H1 (cell line): ENCODE measurements at regions not wholly inside any gene's neighbourhood (a gene's known extent, or its start where the extent isn't known, plus 50 kb on each side); places are given as distances from the start of the nearest gene placed in this dataset.

ENCODE experiments used
- CTCF ChIA-PET: fragments of 300-600 bp; sonication (Branson Sonifier 250); formaldehyde crosslinking; loops from one replicate; lab custom pipeline; 2021; ENCODE audit not compliant: partially characterized antibody; lab: Charles Lee
- POLR2A ChIA-PET: fragments of 300-600 bp; sonication (Branson Sonifier 250); formaldehyde crosslinking; loops from one replicate; lab custom pipeline; 2021; ENCODE audit warnings: inconsistent platforms; ENCODE audit not compliant: partially characterized antibody; lab: Charles Lee
- DNase-seq, 2 experiments: peaks; one replicate each; pipeline versions ENCODE4 v3.0.0 to v3.0.0-alpha.2; 2010 to 2022; ENCODE audit warnings: low spot score in 2 of 2, low read depth in 1 of 2, mixed read lengths in 1 of 2
- FAIRE-seq: peaks from 2 replicates; lab custom pipeline; 2011; peaks lifted over from hg19 to GRCh38; lab: Jason Lieb, UNC
- H2AFZ ChIP-seq: 2 replicates; pipeline ENCODE4 v1.8.1; 2012; ENCODE audit warnings: low read length, inconsistent platforms
- H2AK5ac ChIP-seq: 2 replicates; pipeline ENCODE4 v1.6.1; 2013; ENCODE audit warnings: low read depth, low read length
- H2BK120ac ChIP-seq: replicated peaks from 2 replicates; pipeline ENCODE3; 2013; ENCODE audit warnings: low read depth, low read length, inconsistent platforms
- H2BK12ac ChIP-seq: 2 replicates; pipeline ENCODE4 v1.6.1; 2013; ENCODE audit warnings: low read depth, low read length
- H2BK15ac ChIP-seq: 2 replicates; pipeline ENCODE4 v1.6.1; 2013; ENCODE audit warnings: low read length
- H2BK20ac ChIP-seq: 2 replicates; pipeline ENCODE4 v1.6.1; 2013; ENCODE audit warnings: low read length
- H2BK5ac ChIP-seq: 2 replicates; pipeline ENCODE4 v1.6.1; 2013; ENCODE audit warnings: low read depth, low read length
- H3K14ac ChIP-seq: 2 replicates; pipeline ENCODE4 v1.6.1; 2013; ENCODE audit warnings: inconsistent platforms; ENCODE audit not compliant: insufficient read length
- H3K18ac ChIP-seq: 2 replicates; pipeline ENCODE4 v1.6.1; 2013; ENCODE audit warnings: low read length; ENCODE audit errors: extremely low read depth
- H3K23ac ChIP-seq: 2 replicates; pipeline ENCODE4 v1.6.1; 2013; ENCODE audit warnings: inconsistent platforms; ENCODE audit not compliant: insufficient read length
- H3K23me2 ChIP-seq: 2 replicates; pipeline ENCODE4 v1.6.1; 2013; ENCODE audit warnings: low read depth, low read length
- H3K27ac ChIP-seq: 2 replicates; pipeline ENCODE4 v1.6.1; 2011; ENCODE audit warnings: low read depth, low read length, inconsistent platforms
- H3K27me3 ChIP-seq, 4 experiments: replicated peaks in 1 of 4; 1 replicate in 1 of 4; 2 replicates in 3 of 4; pipeline versions ENCODE4 v1.6.1 to v1.8.1; 2011 to 2013; ENCODE audit warnings: low read length in 3 of 4, mild to moderate bottlenecking in 3 of 4, inconsistent platforms in 2 of 4, mixed read lengths in 2 of 4, moderate library complexity in 1 of 4; ENCODE audit not compliant: control insufficient read depth in 3 of 4, insufficient read depth in 3 of 4; ENCODE audit errors: extremely low read depth in 1 of 4
- H3K36me3 ChIP-seq, 4 experiments: 2 replicates each; pipeline versions ENCODE4 v1.6.1 to v1.8.1; 2011 to 2013; ENCODE audit warnings: mild to moderate bottlenecking in 4 of 4, low read length in 3 of 4, moderate library complexity in 2 of 4, control low read depth in 1 of 4, inconsistent platforms in 1 of 4; ENCODE audit not compliant: insufficient read depth in 4 of 4, control insufficient read depth in 2 of 4
- H3K4ac ChIP-seq: replicated peaks from 2 replicates; pipeline ENCODE3; 2013; ENCODE audit warnings: low read length, low read depth, mixed read lengths, inconsistent platforms; ENCODE audit not compliant: insufficient read length
- H3K4me1 ChIP-seq, 4 experiments: replicated peaks in 1 of 4; 1 replicate in 1 of 4; 2 replicates in 3 of 4; pipeline versions ENCODE4 v1.6.1 to v1.8.1; 2011 to 2013; ENCODE audit warnings: low read length in 3 of 4, inconsistent platforms in 2 of 4, mixed read lengths in 1 of 4; ENCODE audit not compliant: insufficient read depth in 4 of 4, control insufficient read depth in 3 of 4
- H3K4me2 ChIP-seq, 2 experiments: 2 replicates each; pipeline versions ENCODE4 v1.6.1 to v1.8.1; 2011 to 2013; ENCODE audit warnings: low read depth in 2 of 2, low read length in 2 of 2, control low read depth in 1 of 2, inconsistent platforms in 1 of 2, mild to moderate bottlenecking in 1 of 2; ENCODE audit not compliant: insufficient read depth in 1 of 2
- H3K4me3 ChIP-seq, 4 experiments: fragments of 200-600, 300-600 bp in 1 of 4; sonication (generic), shearing (Covaris generic), sonication (Bioruptor Twin) in 1 of 4; 2 replicates each; pipeline versions ENCODE4 v1.5.1 to v1.8.1; 2011 to 2016; ENCODE audit warnings: low read length in 4 of 4, low read depth in 3 of 4, control low read depth in 2 of 4, inconsistent platforms in 2 of 4, mild to moderate bottlenecking in 2 of 4, mixed read lengths in 1 of 4, moderate library complexity in 1 of 4; ENCODE audit not compliant: insufficient read depth in 2 of 4; ENCODE audit errors: extremely low read depth in 1 of 4
- H3K56ac ChIP-seq: replicated peaks from 2 replicates; pipeline ENCODE3; 2013; ENCODE audit warnings: low read depth, mild to moderate bottlenecking, mixed read lengths, low read length, inconsistent platforms; ENCODE audit not compliant: insufficient read length
- H3K79me1 ChIP-seq: 2 replicates; pipeline ENCODE4 v1.6.1; 2013; ENCODE audit warnings: low read depth, low read length, control low read depth
- H3K79me2 ChIP-seq, 2 experiments: 2 replicates each; pipeline versions ENCODE4 v1.6.1 to v1.8.1; 2012 to 2013; ENCODE audit warnings: low read length in 2 of 2, mild to moderate bottlenecking in 2 of 2, inconsistent platforms in 1 of 2; ENCODE audit not compliant: insufficient read depth in 2 of 2, control insufficient read depth in 1 of 2
- H3K9ac ChIP-seq, 4 experiments: replicated peaks in 1 of 4; 1 replicate in 1 of 4; 2 replicates in 3 of 4; pipeline versions ENCODE4 v1.6.1 to v1.8.1; 2011 to 2013; ENCODE audit warnings: low read depth in 3 of 4, low read length in 3 of 4, control low read depth in 2 of 4, mild to moderate bottlenecking in 2 of 4, moderate library complexity in 2 of 4, inconsistent platforms in 1 of 4; ENCODE audit errors: extremely low read depth in 1 of 4
- H3K9me3 ChIP-seq, 2 experiments: 2 replicates each; pipeline versions ENCODE4 v1.6.1 to v1.8.1; 2012 to 2013; ENCODE audit warnings: mild to moderate bottlenecking in 2 of 2, moderate library complexity in 2 of 2, control low read depth in 1 of 2, inconsistent platforms in 1 of 2, low read depth in 1 of 2, low read length in 1 of 2, mixed read lengths in 1 of 2; ENCODE audit not compliant: insufficient read depth in 2 of 2
- H4K20me1 ChIP-seq, 2 experiments: replicated peaks in 1 of 2; 2 replicates each; pipeline versions ENCODE3 to v1.8.1; 2011 to 2013; ENCODE audit warnings: inconsistent platforms in 2 of 2, low read length in 2 of 2, mild to moderate bottlenecking in 1 of 2; ENCODE audit not compliant: insufficient read depth in 2 of 2, control insufficient read depth in 1 of 2
- H4K5ac ChIP-seq: 2 replicates; pipeline ENCODE4 v1.6.1; 2013; ENCODE audit warnings: low read length, low read depth, mixed read lengths, inconsistent platforms; ENCODE audit not compliant: insufficient read length
- H4K8ac ChIP-seq: 2 replicates; pipeline ENCODE4 v1.8.0; 2013; ENCODE audit warnings: mild to moderate bottlenecking, moderate library complexity, low read length, inconsistent platforms; ENCODE audit not compliant: insufficient read depth; ENCODE audit errors: extremely low read depth
- H4K91ac ChIP-seq: replicated peaks from 2 replicates; pipeline ENCODE3; 2013; ENCODE audit warnings: low read length, mixed read lengths, inconsistent platforms; ENCODE audit not compliant: insufficient read length
- EGR1 ChIP-seq: IDR thresholded peaks from 2 replicates; pipeline ENCODE4 v1.6.1; 2011; ENCODE audit warnings: low read depth, low read length, borderline replicate concordance
- EZH2 ChIP-seq: fragments of 200-600 bp; sonication (generic); IDR thresholded peaks from 2 replicates; pipeline ENCODE4 v1.7.1; 2012; ENCODE audit warnings: low read depth, mild to moderate bottlenecking, moderate library complexity, low read length, inconsistent platforms; ENCODE audit not compliant: severe bottlenecking
- POU5F1 ChIP-seq: IDR thresholded peaks from 2 replicates; pipeline ENCODE4 v1.6.1; 2011; ENCODE audit warnings: low read depth, mild to moderate bottlenecking, low read length, moderate library complexity
- SP2 ChIP-seq: IDR thresholded peaks from 2 replicates; pipeline ENCODE4 v1.6.1; 2012; ENCODE audit warnings: mild to moderate bottlenecking, low read length, inconsistent platforms
- SRF ChIP-seq: IDR thresholded peaks from 2 replicates; pipeline ENCODE4 v1.6.1; 2011; ENCODE audit warnings: mild to moderate bottlenecking, low read depth, low read length, moderate library complexity
- SUZ12 ChIP-seq: fragments of 200-600 bp; sonication (generic); IDR thresholded peaks from 2 replicates; pipeline ENCODE4 v1.6.1; 2012; ENCODE audit warnings: mild to moderate bottlenecking, inconsistent platforms, low read length, moderate library complexity, mixed read lengths
- TAF7 ChIP-seq: optimal IDR thresholded peaks from 2 replicates; pipeline ENCODE3; 2011; ENCODE audit warnings: low read depth, mild to moderate bottlenecking, inconsistent platforms, low read length, moderate library complexity, borderline replicate concordance
- WGBS, 2 experiments: shearing (Covaris generic) in 1 of 2; methylation state at CpG; one replicate each; pipeline versions ENCODE4 v1.1.6 to v1.1.7; 2013 to 2015; ENCODE audit warnings: low lambda C conversion rate in 2 of 2, mixed read lengths in 2 of 2, inconsistent platforms in 1 of 2, low coverage in 1 of 2, missing lambda C conversion rate in 1 of 2; ENCODE audit not compliant: insufficient replicate concordance in 2 of 2, insufficient coverage in 1 of 2, insufficient read length in 1 of 2; ENCODE audit errors: extremely low coverage in 1 of 2, missing lambda C conversion rate in 1 of 2; 5-methylcytosine and 5-hydroxymethylcytosine counted together
- TF ChIP-seq, protein P1 (sequence below): IDR thresholded peaks from 2 replicates; pipeline ENCODE4 v1.6.1; 2011; ENCODE audit warnings: low read length, improper control_type of control experiment

DNA sequence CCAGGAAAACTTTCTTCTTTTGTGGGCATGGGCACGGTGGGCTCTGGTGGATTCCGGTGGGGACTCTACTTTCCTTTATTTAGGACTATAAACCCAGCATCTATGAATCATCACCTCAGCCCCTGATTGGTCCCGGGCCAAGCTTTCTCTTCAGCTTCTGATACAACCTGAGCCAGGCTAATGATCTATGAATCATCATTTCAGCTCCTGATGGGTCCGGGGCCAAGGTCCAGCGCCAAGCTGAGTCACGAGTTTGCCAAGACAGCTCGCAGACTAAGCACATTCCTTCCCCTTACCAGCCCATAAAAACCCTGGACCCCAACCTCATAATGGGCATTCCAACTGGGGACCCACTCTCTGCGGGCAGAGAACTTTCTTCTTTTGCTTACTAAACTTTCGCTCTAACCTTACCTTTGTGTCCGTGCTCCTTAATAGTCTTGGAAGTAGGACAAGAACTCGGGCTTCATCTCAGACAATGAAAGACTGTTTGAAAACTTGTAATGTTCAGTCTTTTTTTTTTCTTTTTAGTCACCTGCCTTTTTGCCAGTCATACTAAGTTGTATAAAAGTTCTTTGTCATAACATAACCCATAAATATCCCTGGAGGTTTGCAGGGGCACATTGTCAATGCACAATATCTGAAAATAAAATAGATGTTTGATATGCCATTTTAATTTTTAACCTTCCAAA, 904.9 kb upstream of the EPHA5 start:
- H3K4me3 ChIP-seq = no peak overlapping the region
- no peak overlapping the region for H3K9ac ChIP-seq
- no peak overlapping the region for H3K23ac ChIP-seq
- no peak overlapping the region for H3K18ac ChIP-seq
- no peak for TF ChIP-seq EZH2
- TF ChIP-seq SP2 = no peak
- no peak for TF ChIP-seq SUZ12
- TF ChIP-seq EGR1 = no peak
- no peak for TF ChIP-seq SRF
- no peak for TF ChIP-seq TAF7
- TF ChIP-seq POU5F1 = no peak
- TF ChIP-seq, protein P1, sequence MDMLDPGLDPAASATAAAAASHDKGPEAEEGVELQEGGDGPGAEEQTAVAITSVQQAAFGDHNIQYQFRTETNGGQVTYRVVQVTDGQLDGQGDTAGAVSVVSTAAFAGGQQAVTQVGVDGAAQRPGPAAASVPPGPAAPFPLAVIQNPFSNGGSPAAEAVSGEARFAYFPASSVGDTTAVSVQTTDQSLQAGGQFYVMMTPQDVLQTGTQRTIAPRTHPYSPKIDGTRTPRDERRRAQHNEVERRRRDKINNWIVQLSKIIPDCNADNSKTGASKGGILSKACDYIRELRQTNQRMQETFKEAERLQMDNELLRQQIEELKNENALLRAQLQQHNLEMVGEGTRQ = no peak
- H2AFZ ChIP-seq = 0 out of 2 replicates have a peak overlapping the region, but pooled peaks have one; percentile 53
- H3K14ac ChIP-seq = no peak overlapping the region
- no peak overlapping the region for H2BK12ac ChIP-seq
- no peaks in the 10 kb centered on the region for H3K36me3 ChIP-seq
- no peak overlapping the region for H3K27ac ChIP-seq
- no peak overlapping the region for H4K91ac ChIP-seq
- no peak overlapping the region for H2BK20ac ChIP-seq
- ChIA-PET CTCF (interaction anchor here (0.6 to 1.5 kb wide), 6 partner anchors 12 to 150 kb away, joined by 3 to 7 read pairs (median 4); no protein-coding TSS in a partner anchor), POLR2A (no interaction called here)
- H3K9me3 ChIP-seq = no peaks in the 10 kb centered on the region
- H4K20me1 ChIP-seq = no peaks in the 10 kb centered on the region
- no peak overlapping the region for H4K8ac ChIP-seq
- FAIRE-seq = no peak
- H3K79me1 ChIP-seq = no peaks in the 10 kb centered on the region
- no peak overlapping the region for H3K4ac ChIP-seq
- no peaks in the 10 kb centered on the region for H3K79me2 ChIP-seq
- H3K56ac ChIP-seq = no peak overlapping the region
- 93% methylated on average over 11 of the region's 11 CpGs; no CpG with 5 or more reads in 1 of the 2 experiments for WGBS, 2 experiments
- no peaks in the 10 kb centered on the region for H3K23me2 ChIP-seq
- no peak overlapping the region for H2BK15ac ChIP-seq
- H3K4me2 ChIP-seq = no peak overlapping the region
- H3K27me3 ChIP-seq = no peaks in the 10 kb centered on the region
- DNase-seq = no peak
- H2AK5ac ChIP-seq = no peak overlapping the region
- H4K5ac ChIP-seq = no peak overlapping the region
- H3K4me1 ChIP-seq = no peaks in the 10 kb centered on the region
- H2BK5ac ChIP-seq = no peak overlapping the region
- H2BK120ac ChIP-seq = no peak overlapping the region
